Gastrocnemius medialis (tissue), 4 donors: ENCODE measurements at regions not wholly inside any gene's neighbourhood (a gene's known extent, or its start where the extent isn't known, plus 50 kb on each side); places are given as distances from the start of the nearest gene placed in this dataset.

Experiments used
- POLR2A ChIP-seq, 2 donors: fragments of 450-650 bp; IDR thresholded peaks; one replicate each; pipeline ENCODE4 v1.6.1; 2017; ENCODE audit warnings: antibody characterized with exemption in 2 of 2, mild to moderate bottlenecking in 2 of 2, moderate library complexity in 2 of 2
- TF ChIP-seq, protein P1 (sequence below), 5 experiments: fragments of 450-650 bp in 3 of 5; fragments of 200-600 bp in 2 of 5; sonication (generic) in 2 of 5; IDR thresholded peaks in 4 of 5; conservative IDR thresholded peaks in 1 of 5; 1 replicate in 4 of 5; 2 replicates in 1 of 5; pipeline ENCODE4 v1.5.1; 2016 to 2019; ENCODE audit warnings: antibody characterized with exemption in 5 of 5, mild to moderate bottlenecking in 3 of 5, moderate library complexity in 3 of 5

DNA sequence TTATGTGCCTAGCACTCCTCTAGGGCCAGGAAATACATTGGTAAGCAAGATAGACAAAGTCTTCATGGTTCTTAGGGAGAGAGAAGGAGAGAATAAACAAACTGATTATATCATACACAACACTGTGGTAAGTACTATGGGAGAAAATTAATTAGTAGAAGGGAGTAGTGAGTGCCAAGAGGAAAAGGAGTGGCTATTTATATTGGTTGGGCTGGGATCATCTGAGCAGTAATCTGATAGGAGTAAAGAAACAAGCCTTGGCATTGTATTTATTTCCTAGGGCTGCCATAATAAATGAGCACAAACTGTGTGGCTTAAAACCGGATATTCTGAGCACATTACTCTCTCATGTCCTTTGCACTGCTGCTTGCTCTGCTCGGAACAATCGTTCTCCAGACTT, 158.1 kb upstream of the PHF14 start:
- TF ChIP-seq, protein P1, sequence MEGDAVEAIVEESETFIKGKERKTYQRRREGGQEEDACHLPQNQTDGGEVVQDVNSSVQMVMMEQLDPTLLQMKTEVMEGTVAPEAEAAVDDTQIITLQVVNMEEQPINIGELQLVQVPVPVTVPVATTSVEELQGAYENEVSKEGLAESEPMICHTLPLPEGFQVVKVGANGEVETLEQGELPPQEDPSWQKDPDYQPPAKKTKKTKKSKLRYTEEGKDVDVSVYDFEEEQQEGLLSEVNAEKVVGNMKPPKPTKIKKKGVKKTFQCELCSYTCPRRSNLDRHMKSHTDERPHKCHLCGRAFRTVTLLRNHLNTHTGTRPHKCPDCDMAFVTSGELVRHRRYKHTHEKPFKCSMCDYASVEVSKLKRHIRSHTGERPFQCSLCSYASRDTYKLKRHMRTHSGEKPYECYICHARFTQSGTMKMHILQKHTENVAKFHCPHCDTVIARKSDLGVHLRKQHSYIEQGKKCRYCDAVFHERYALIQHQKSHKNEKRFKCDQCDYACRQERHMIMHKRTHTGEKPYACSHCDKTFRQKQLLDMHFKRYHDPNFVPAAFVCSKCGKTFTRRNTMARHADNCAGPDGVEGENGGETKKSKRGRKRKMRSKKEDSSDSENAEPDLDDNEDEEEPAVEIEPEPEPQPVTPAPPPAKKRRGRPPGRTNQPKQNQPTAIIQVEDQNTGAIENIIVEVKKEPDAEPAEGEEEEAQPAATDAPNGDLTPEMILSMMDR (IDR thresholded peaks at IDR 0.05 in 4 of 5, conservative IDR thresholded peaks at IDR 0.05 in 1 of 5) = no peak
- no peak for TF ChIP-seq POLR2A (IDR thresholded peaks at IDR 0.05)
